Adrenal gland (tissue), 9 donors: ENCODE measurements at regions not wholly inside any gene's neighbourhood (a gene's known extent, or its start where the extent isn't known, plus 50 kb on each side); places are given as distances from the start of the nearest gene placed in this dataset.

Source experiments
- DNase-seq, 7 donors: peaks; one replicate each; pipeline ENCODE4 v3.0.0-alpha.2; 2019 to 2020
- H3K27ac ChIP-seq, 5 donors: fragments of 200-600 bp; sonication (generic) in 4 of 5; 1 replicate in 3 of 5; 2 replicates in 2 of 5; pipeline versions ENCODE4 v1.5.1 to v1.8.0; 2016 to 2020; ENCODE audit warnings: mild to moderate bottlenecking in 1 of 5
- H3K27me3 ChIP-seq: fragments of 200-600 bp; 2 replicates; pipeline ENCODE4 v1.8.0; 2021
- H3K36me3 ChIP-seq, 2 donors: fragments of 200-600 bp; replicated peaks in 1 of 2; 1 replicate in 1 of 2; 2 replicates in 1 of 2; pipeline versions ENCODE4 v1.5.1 to v1.8.0; 2018 to 2022
- H3K4me1 ChIP-seq, 2 donors: fragments of 200-600 bp; replicated peaks in 1 of 2; 1 replicate in 1 of 2; 2 replicates in 1 of 2; pipeline versions ENCODE4 v1.5.1 to v1.8.0; 2018 to 2021
- H3K4me3 ChIP-seq, 4 donors: fragments of 200-600 bp; sonication (generic) in 3 of 4; one replicate each; pipeline ENCODE4 v1.5.1; 2016 to 2018
- H3K9me3 ChIP-seq, 3 donors: fragments of 200-600 bp; sonication (generic) in 1 of 3; replicated peaks in 1 of 3; 1 replicate in 2 of 3; 2 replicates in 1 of 3; pipeline versions ENCODE4 v1.5.1 to v1.8.0; 2016 to 2021
- CTCF ChIP-seq, 6 experiments: fragments of 450-650 bp in 4 of 6; fragments of 200-600 bp in 2 of 6; sonication (generic) in 1 of 6; IDR thresholded peaks; 1 replicate in 5 of 6; 2 replicates in 1 of 6; pipeline versions ENCODE4 v1.5.1 to v1.8.0; 2016 to 2021; ENCODE audit warnings: antibody characterized with exemption in 6 of 6, mild to moderate bottlenecking in 2 of 6, moderate library complexity in 1 of 6
- POLR2A ChIP-seq, 2 donors: fragments of 450-650 bp; IDR thresholded peaks; one replicate each; pipeline ENCODE4 v1.6.1; 2017; ENCODE audit warnings: antibody characterized with exemption in 2 of 2, mild to moderate bottlenecking in 2 of 2, moderate library complexity in 1 of 2
- WGBS, 4 donors: extraction: QIAGEN DNeasy Blood & Tissue Kit in 2 of 4; methylation state at CpG; one replicate each; pipeline versions ENCODE4 v1.1.5 to v1.1.7; 2013 to 2017; 5-methylcytosine and 5-hydroxymethylcytosine counted together
- intact Hi-C, 2 donors: fragments of 100-400 bp; cut with DNase I; formaldehyde crosslinking; loops; one replicate each; pipeline versions ENCODE4 v1.14.1 to v1.15.0; 2022 to 2023
- donor health status: healthy with polysubstance abuse.
- donor health status: Bipolar disorder and iron deficiency.
- donor health status: DM: yes; HTN: yes; CAD: no.
- donor health status: DM: no; HTN: no; CAD: no.
- donor health status: DM: no; HTN: no; CAD: no.

GRCh38 chr5:33277061-33277650 is 163.6 kb upstream of the TARS1 start:
- WGBS, 4 donors = 74 to 80% (median 76%) methylated on average over 3 of the region's 3 CpGs
- TF ChIP-seq POLR2A (IDR thresholded peaks at IDR 0.05) (no peak), CTCF (IDR thresholded peaks at IDR 0.05) (no peak)
- H3K36me3 ChIP-seq = no peaks in the 10 kb centered on the region
- no peak overlapping the region for H3K4me3 ChIP-seq
- DNase-seq = no peak
- H3K9me3 ChIP-seq = no peaks in the 10 kb centered on the region
- peaks cover 7 to 25% of the 10 kb centered on the region in 2 donors for H3K4me1 ChIP-seq
- intact Hi-C loops = no loop called here
- H3K27ac ChIP-seq = no peak overlapping the region
- no peaks in the 10 kb centered on the region for H3K27me3 ChIP-seq

GRCh38 chr5:33281431-33281843 is 159.3 kb upstream of the TARS1 start:
- TF ChIP-seq CTCF (IDR thresholded peaks at IDR 0.05) (no peak), POLR2A (IDR thresholded peaks at IDR 0.05) (no peak)
- Histone ChIP-seq H3K27me3 (no peaks in the 10 kb centered on the region), H3K4me3 (no peak overlapping the region), H3K27ac (no peak overlapping the region), H3K36me3 (no peaks in the 10 kb centered on the region), H3K9me3 (no peaks in the 10 kb centered on the region), H3K4me1 (peaks cover 7 to 29% of the 10 kb centered on the region in 2 donors)
- 23 to 34% (median 29%) methylated on average over 5 of the region's 5 CpGs for WGBS, 4 donors
- peak in 1 of 7 donors; percentile 12 for DNase-seq
- intact Hi-C loops = no loop called here

- TF ChIP-seq CTCF (IDR thresholded peaks at IDR 0.05) (no peak), POLR2A (IDR thresholded peaks at IDR 0.05) (no peak)
- Histone ChIP-seq H3K36me3 (no peaks in the 10 kb centered on the region), H3K27me3 (no peaks in the 10 kb centered on the region), H3K9me3 (no peaks in the 10 kb centered on the region), H3K27ac (no peak overlapping the region), H3K4me3 (no peak overlapping the region), H3K4me1 (peaks cover 7 to 23% of the 10 kb centered on the region in 2 donors)
- no peak for DNase-seq
- 46 to 54% (median 50%) methylated on average over 4 of the region's 4 CpGs for WGBS, 4 donors
- intact Hi-C loops = no loop called here
These were observed 158.6 kb upstream of the TARS1 start for GRCh38 chr5:33282157-33282556.

GRCh38 chr5:33282696-33283095 is 158.1 kb upstream of the TARS1 start:
- Histone ChIP-seq H3K9me3 (no peaks in the 10 kb centered on the region), H3K4me1 (peaks cover 7 to 20% of the 10 kb centered on the region in 2 donors), H3K27me3 (no peaks in the 10 kb centered on the region)

More at GRCh38 chr5:33282696-33283095, 158.1 kb upstream of the TARS1 start:
- Histone ChIP-seq H3K4me3 (no peak overlapping the region), H3K36me3 (no peaks in the 10 kb centered on the region), H3K27ac (no peak overlapping the region)
- no peak for TF ChIP-seq POLR2A (IDR thresholded peaks at IDR 0.05)
- no peak for TF ChIP-seq CTCF (IDR thresholded peaks at IDR 0.05)
- intact Hi-C loops = no loop called here
- DNase-seq = no peak
- WGBS, 4 donors = 48 to 70% (median 61%) methylated on average over 2 of the region's 2 CpGs
